ENCODE measurements at regions not wholly inside any gene's neighbourhood (a gene's known extent, or its start where the extent isn't known, plus 50 kb on each side); places are given as distances from the start of the nearest gene placed in this dataset.

- TF ChIP-seq EZH2 (IDR thresholded peaks at IDR 0.05; ENCODE audit: low read depth): no peak
- no peak for TF ChIP-seq CTCF (conservative IDR thresholded peaks at IDR 0.05)
Observed at GRCh38 chr10:22483132-22483531, 137.8 kb downstream of the SPAG6 start.

Measured in PC-9 (cell line).